Naive thymus-derived CD8-positive, alpha-beta T cell (primary cell): ENCODE measurements at regions not wholly inside any gene's neighbourhood (a gene's known extent, or its start where the extent isn't known, plus 50 kb on each side); places are given as distances from the start of the nearest gene placed in this dataset.

Experiments used
- ATAC-seq, 2 donors: fragments of 150-1000 bp; cut with Tn5 transposase in 1 of 2; sonication (Bioruptor Pico), chemical (Tn5 transposase) in 1 of 2; 1 replicate in 1 of 2; 2 replicates in 1 of 2; pipeline ENCODE4 v1.10.0; 2021; ENCODE audit warnings: mild to moderate bottlenecking in 2 of 2, moderate library complexity in 2 of 2
- POLR2A ChIA-PET: fragments of 350-600 bp; sonication (Branson Sonifier 250); formaldehyde crosslinking; loops from one replicate; lab custom pipeline; 2021; ENCODE audit warnings: antibody characterized with exemption; lab: Charles Lee
- DNase-seq, 10 donors: peaks; one replicate each; pipeline versions ENCODE4 v3.0.0 to v3.0.0-alpha.2; 2020 to 2022
- H3K27ac Mint-ChIP-seq, 10 donors: one replicate each; pipeline ENCODE4 v1.8.0; 2020 to 2022; ENCODE audit warnings: mild to moderate bottlenecking in 10 of 10, mixed read lengths in 10 of 10, moderate library complexity in 4 of 10, inconsistent platforms in 1 of 10
- H3K27me3 Mint-ChIP-seq, 5 donors: one replicate each; pipeline ENCODE4 v1.8.0; 2021 to 2022; ENCODE audit warnings: mixed read lengths in 5 of 5
- H3K36me3 Mint-ChIP-seq, 3 donors: one replicate each; pipeline ENCODE4 v1.8.0; 2020 to 2022; ENCODE audit warnings: mixed read lengths in 3 of 3, mild to moderate bottlenecking in 2 of 3, inconsistent platforms in 1 of 3
- H3K4me1 Mint-ChIP-seq, 4 donors: one replicate each; pipeline ENCODE4 v1.8.0; 2021 to 2022; ENCODE audit warnings: mixed read lengths in 4 of 4
- H3K4me3 Mint-ChIP-seq, 10 donors: one replicate each; pipeline ENCODE4 v1.8.0; 2020 to 2022; ENCODE audit warnings: mild to moderate bottlenecking in 10 of 10, mixed read lengths in 10 of 10, moderate library complexity in 6 of 10, inconsistent platforms in 1 of 10
- H3K9me3 Mint-ChIP-seq, 9 donors: one replicate each; pipeline ENCODE4 v1.8.0; 2020 to 2022; ENCODE audit warnings: mixed read lengths in 9 of 9, mild to moderate bottlenecking in 3 of 9, inconsistent platforms in 1 of 9, moderate library complexity in 1 of 9

GRCh38 chr7:18235819-18236218 is 208.2 kb upstream of the PRPS1L1 start:
- H3K9me3 Mint-ChIP-seq, result peaks cover 0 to 2% (median 0%) of the 10 kb centered on the region in 9 donors
- DNase-seq (no peak), ATAC-seq (no peak)
- no peak overlapping the region for H3K27ac Mint-ChIP-seq
- H3K4me3 Mint-ChIP-seq, result no peak overlapping the region
- no peaks in the 10 kb centered on the region for H3K36me3 Mint-ChIP-seq
- peaks cover 0 to 17% (median 5%) of the 10 kb centered on the region in 5 donors for H3K27me3 Mint-ChIP-seq
- POLR2A ChIA-PET, result no interaction called here
- H3K4me1 Mint-ChIP-seq, result peaks cover 0 to 3% (median under 1%) of the 10 kb centered on the region in 4 donors

GRCh38 chr7:18239212-18239611 is 211.6 kb upstream of the PRPS1L1 start:
- Mint-ChIP-seq H3K9me3 (no peaks in the 10 kb centered on the region), H3K4me3 (no peak overlapping the region), H3K27me3 (peaks cover 0 to 17% (median 7%) of the 10 kb centered on the region in 5 donors), H3K27ac (no peak overlapping the region), H3K4me1 (peaks cover 0 to 3% (median under 1%) of the 10 kb centered on the region in 4 donors), H3K36me3 (no peaks in the 10 kb centered on the region)
- ATAC-seq, result no peak
- POLR2A ChIA-PET, result no interaction called here
- no peak for DNase-seq

- no peak overlapping the region for H3K27ac Mint-ChIP-seq
- ATAC-seq, result no peak
- peaks cover 0 to 3% (median under 1%) of the 10 kb centered on the region in 4 donors for H3K4me1 Mint-ChIP-seq
- H3K36me3 Mint-ChIP-seq, result peaks cover 0 to 3% (median 3%) of the 10 kb centered on the region in 3 donors
- POLR2A ChIA-PET, result no interaction called here
- DNase-seq, result no peak
- H3K9me3 Mint-ChIP-seq, result peaks cover 0 to 12% (median 4%) of the 10 kb centered on the region in 9 donors
- H3K4me3 Mint-ChIP-seq, result no peak overlapping the region
- H3K27me3 Mint-ChIP-seq, result peaks cover 0 to 12% (median 4%) of the 10 kb centered on the region in 5 donors
Measured at GRCh38 chr7:18241543-18242231, 214.0 kb upstream of the PRPS1L1 start.

- Mint-ChIP-seq H3K9me3 (peaks cover 0 to 27% (median 12%) of the 10 kb centered on the region in 9 donors), H3K4me1 (peaks cover 0 to 3% (median 0%) of the 10 kb centered on the region in 4 donors), H3K27ac (no peak overlapping the region), H3K36me3 (peaks cover 0 to 10% (median 3%) of the 10 kb centered on the region in 3 donors), H3K27me3 (peaks cover 0 to 13% (median 4%) of the 10 kb centered on the region in 5 donors), H3K4me3 (no peak overlapping the region)
- no peak for DNase-seq
- POLR2A ChIA-PET, result no interaction called here
- no peak for ATAC-seq
Measured at GRCh38 chr7:18243731-18244130, 216.1 kb upstream of the PRPS1L1 start.

- DNase-seq, result no peak
- Mint-ChIP-seq H3K36me3 (peaks cover 0 to 23% (median 6%) of the 10 kb centered on the region in 3 donors), H3K27me3 (peaks cover 0 to 8% (median 3%) of the 10 kb centered on the region in 5 donors), H3K27ac (no peak overlapping the region), H3K4me1 (no peaks in the 10 kb centered on the region), H3K9me3 (peaks cover 9 to 56% (median 28%) of the 10 kb centered on the region in 9 donors), H3K4me3 (no peak overlapping the region)
- ATAC-seq, result no peak
- POLR2A ChIA-PET, result no interaction called here
Measured at GRCh38 chr7:18250133-18250532, 222.5 kb upstream of the PRPS1L1 start.

GRCh38 chr7:18257711-18258110 is 230.1 kb upstream of the PRPS1L1 start:
- Mint-ChIP-seq H3K9me3 (peaks cover 4 to 26% (median 14%) of the 10 kb centered on the region in 9 donors), H3K27ac (no peak overlapping the region), H3K36me3 (peaks cover 0 to 8% (median 0%) of the 10 kb centered on the region in 3 donors), H3K27me3 (peaks cover 0 to 2% (median 0%) of the 10 kb centered on the region in 5 donors), H3K4me3 (no peak overlapping the region), H3K4me1 (no peaks in the 10 kb centered on the region)
- no peak for DNase-seq
- no peak for ATAC-seq
- POLR2A ChIA-PET, result no interaction called here

GRCh38 chr7:18262058-18262457 is 233.5 kb upstream of the HDAC9 start:
- DNase-seq, result no peak
- Mint-ChIP-seq H3K9me3 (peaks cover 4 to 21% (median 10%) of the 10 kb centered on the region in 9 donors), H3K4me3 (no peak overlapping the region), H3K36me3 (peaks cover 0 to 8% (median 0%) of the 10 kb centered on the region in 3 donors), H3K4me1 (no peaks in the 10 kb centered on the region), H3K27me3 (peaks cover 0 to 2% (median 0%) of the 10 kb centered on the region in 5 donors), H3K27ac (no peak overlapping the region)
- ATAC-seq, result no peak
- POLR2A ChIA-PET, result no interaction called here

GRCh38 chr7:18265611-18266281 is 229.8 kb upstream of the HDAC9 start:
- Mint-ChIP-seq H3K36me3 (peaks cover 0 to 8% (median 0%) of the 10 kb centered on the region in 3 donors), H3K27ac (no peak overlapping the region), H3K9me3 (peaks cover 4 to 19% (median 9%) of the 10 kb centered on the region in 9 donors), H3K4me3 (no peak overlapping the region), H3K4me1 (peaks cover 0 to 4% (median 0%) of the 10 kb centered on the region in 4 donors), H3K27me3 (no peaks in the 10 kb centered on the region)
- ATAC-seq, result no peak
- POLR2A ChIA-PET, result no interaction called here
- no peak for DNase-seq

GRCh38 chr7:18268571-18268970 is 227.0 kb upstream of the HDAC9 start:
- Mint-ChIP-seq H3K9me3 (no peaks in the 10 kb centered on the region), H3K4me1 (peaks cover 0 to 4% (median 0%) of the 10 kb centered on the region in 4 donors), H3K27me3 (no peaks in the 10 kb centered on the region), H3K27ac (no peak overlapping the region), H3K36me3 (no peaks in the 10 kb centered on the region), H3K4me3 (no peak overlapping the region)
- POLR2A ChIA-PET, result no interaction called here
- DNase-seq, result no peak
- ATAC-seq, result no peak

GRCh38 chr7:18276380-18276779 is 219.2 kb upstream of the HDAC9 start:
- POLR2A ChIA-PET, result no interaction called here
- H3K27me3 Mint-ChIP-seq, result no peaks in the 10 kb centered on the region
- ATAC-seq (no peak), DNase-seq (no peak)
- H3K4me1 Mint-ChIP-seq, result no peaks in the 10 kb centered on the region
- H3K36me3 Mint-ChIP-seq, result no peaks in the 10 kb centered on the region
- H3K27ac Mint-ChIP-seq, result no peak overlapping the region
- H3K9me3 Mint-ChIP-seq, result no peaks in the 10 kb centered on the region
- H3K4me3 Mint-ChIP-seq, result no peak overlapping the region

GRCh38 chr7:18278316-18278715 is 217.2 kb upstream of the HDAC9 start:
- ATAC-seq, result no peak
- Mint-ChIP-seq H3K4me1 (no peaks in the 10 kb centered on the region), H3K9me3 (peaks cover 0 to 6% (median 0%) of the 10 kb centered on the region in 9 donors), H3K4me3 (no peak overlapping the region), H3K27me3 (no peaks in the 10 kb centered on the region), H3K36me3 (no peaks in the 10 kb centered on the region), H3K27ac (no peak overlapping the region)
- DNase-seq, result no peak
- POLR2A ChIA-PET, result no interaction called here

GRCh38 chr7:18283045-18283444 is 212.5 kb upstream of the HDAC9 start:
- DNase-seq, result no peak
- Mint-ChIP-seq H3K36me3 (no peaks in the 10 kb centered on the region), H3K9me3 (peaks cover 0 to 6% (median 0%) of the 10 kb centered on the region in 9 donors), H3K27ac (no peak overlapping the region), H3K27me3 (peaks cover 0 to 4% (median 0%) of the 10 kb centered on the region in 5 donors), H3K4me3 (no peak overlapping the region), H3K4me1 (no peaks in the 10 kb centered on the region)
- POLR2A ChIA-PET, result no interaction called here
- no peak for ATAC-seq

- POLR2A ChIA-PET, result no interaction called here
- Mint-ChIP-seq H3K4me3 (no peak overlapping the region), H3K36me3 (no peaks in the 10 kb centered on the region), H3K27ac (no peak overlapping the region), H3K27me3 (peaks cover 0 to 15% (median 6%) of the 10 kb centered on the region in 5 donors), H3K9me3 (peaks cover 0 to 6% (median 0%) of the 10 kb centered on the region in 9 donors), H3K4me1 (peaks cover 0 to 34% (median 2%) of the 10 kb centered on the region in 4 donors)
- ATAC-seq, result no peak
- DNase-seq, result no peak
Measured at GRCh38 chr7:18287482-18287881, 208.1 kb upstream of the HDAC9 start.
